ENCODE measurements at regions not wholly inside any gene's neighbourhood (a gene's known extent, or its start where the extent isn't known, plus 50 kb on each side); places are given as distances from the start of the nearest gene placed in this dataset.
A peak's percentile ranks its signal among the peaks of the same experiment; 100 is the strongest.

- H3K4me1 ChIP-seq (ENCODE audit: low read depth, poor library complexity, severe bottlenecking): peaks cover 7% of the 10 kb centered on the region
- no peak overlapping the region for H3K27ac ChIP-seq
Measured at GRCh38 chr3:150076443-150076842, 105.7 kb upstream of the PFN2 start.

GRCh38 chr3:150075417-150075865 lies 104.7 kb upstream of the PFN2 start:
- H2AFZ ChIP-seq (ENCODE audit: low read depth): no peak overlapping the region
- no peaks in the 10 kb centered on the region for H3K79me2 ChIP-seq (ENCODE audit: insufficient read depth, low read depth)
- peaks cover 7% of the 10 kb centered on the region for H3K4me1 ChIP-seq (ENCODE audit: low read depth, poor library complexity, severe bottlenecking)
- no peaks in the 10 kb centered on the region for H3K36me3 ChIP-seq (ENCODE audit: insufficient read depth)
- H3K4me3 ChIP-seq (IDR thresholded peaks at IDR 0.05; ENCODE audit: insufficient read depth, low read depth, low read length): no peak overlapping the region
- no peak overlapping the region for H3K27ac ChIP-seq
- no peak for TF ChIP-seq CTCF (conservative IDR thresholded peaks at IDR 0.05; ENCODE audit: low read depth, low read length)
- H3K4me2 ChIP-seq: no peak overlapping the region
- H4K20me1 ChIP-seq (ENCODE audit: insufficient read depth): no peaks in the 10 kb centered on the region
- H3K9ac ChIP-seq: no peak overlapping the region
- no peaks in the 10 kb centered on the region for H3K27me3 ChIP-seq (ENCODE audit: insufficient read depth, low read depth)

More at GRCh38 chr3:150076443-150076842, 105.7 kb upstream of the PFN2 start:
- no peaks in the 10 kb centered on the region for H4K20me1 ChIP-seq (ENCODE audit: insufficient read depth)
- no peaks in the 10 kb centered on the region for H3K79me2 ChIP-seq (ENCODE audit: insufficient read depth, low read depth)
- no peaks in the 10 kb centered on the region for H3K36me3 ChIP-seq (ENCODE audit: insufficient read depth)
- H3K4me3 ChIP-seq (IDR thresholded peaks at IDR 0.05; ENCODE audit: insufficient read depth, low read depth, low read length): no peak overlapping the region
- H2AFZ ChIP-seq (ENCODE audit: low read depth): no peak overlapping the region
- no peak overlapping the region for H3K9ac ChIP-seq
- no peak for TF ChIP-seq CTCF (conservative IDR thresholded peaks at IDR 0.05; ENCODE audit: low read depth, low read length)
- H3K27me3 ChIP-seq (ENCODE audit: insufficient read depth, low read depth): no peaks in the 10 kb centered on the region
- H3K4me2 ChIP-seq: no peak overlapping the region

- Histone ChIP-seq H3K4me3 (IDR thresholded peaks at IDR 0.05; ENCODE audit: insufficient read depth, low read depth, low read length) (no peak overlapping the region), H3K79me2 (ENCODE audit: insufficient read depth, low read depth) (no peaks in the 10 kb centered on the region), H3K9ac (no peak overlapping the region), H3K4me2 (peak overlapping the region; percentile 47), H3K27ac (no peak overlapping the region), H3K36me3 (ENCODE audit: insufficient read depth) (no peaks in the 10 kb centered on the region), H2AFZ (ENCODE audit: low read depth) (peak overlapping the region; percentile 27; the same call in 1 of the 2 replicates), H3K27me3 (ENCODE audit: insufficient read depth, low read depth) (no peaks in the 10 kb centered on the region), H3K4me1 (ENCODE audit: low read depth, poor library complexity, severe bottlenecking) (peaks cover 7% of the 10 kb centered on the region), H4K20me1 (ENCODE audit: insufficient read depth) (no peaks in the 10 kb centered on the region)
- no peak for TF ChIP-seq CTCF (conservative IDR thresholded peaks at IDR 0.05; ENCODE audit: low read depth, low read length)
Measured at GRCh38 chr3:150074697-150075416, 104.2 kb upstream of the PFN2 start.

GRCh38 chr3:150074277-150074676 lies 103.6 kb upstream of the PFN2 start:
- Histone ChIP-seq H3K4me1 (ENCODE audit: low read depth, poor library complexity, severe bottlenecking) (peaks cover 7% of the 10 kb centered on the region), H3K27ac (no peak overlapping the region), H2AFZ (ENCODE audit: low read depth) (peak overlapping the region; percentile 27; the same call in 1 of the 2 replicates), H3K36me3 (ENCODE audit: insufficient read depth) (no peaks in the 10 kb centered on the region), H3K4me3 (IDR thresholded peaks at IDR 0.05; ENCODE audit: insufficient read depth, low read depth, low read length) (no peak overlapping the region), H4K20me1 (ENCODE audit: insufficient read depth) (no peaks in the 10 kb centered on the region), H3K9ac (no peak overlapping the region), H3K27me3 (ENCODE audit: insufficient read depth, low read depth) (no peaks in the 10 kb centered on the region), H3K79me2 (ENCODE audit: insufficient read depth, low read depth) (no peaks in the 10 kb centered on the region), H3K4me2 (peak overlapping the region; percentile 47)
- TF ChIP-seq CTCF (conservative IDR thresholded peaks at IDR 0.05; ENCODE audit: low read depth, low read length): no peak

Measured in KMS-11 (cell line).